Activated CD8-positive, alpha-beta memory T cell treated with anti-CD3 and anti-CD28 coated beads, Interleukin-2, amount 50 U/mL, for 48 hours (primary cell): ENCODE measurements at regions not wholly inside any gene's neighbourhood (a gene's known extent, or its start where the extent isn't known, plus 50 kb on each side); places are given as distances from the start of the nearest gene placed in this dataset.
A peak's percentile ranks its signal among the peaks of the same experiment; 100 is the strongest.
"Not testable (repeated sequence)": the region's sequence is repeated elsewhere in the genome, so short reads cannot be mapped to it uniquely, and the experiment has no call there.

ENCODE experiments used
- DNase-seq: peaks from one replicate; pipeline ENCODE4 v3.0.0-alpha.2; 2020

DNA sequence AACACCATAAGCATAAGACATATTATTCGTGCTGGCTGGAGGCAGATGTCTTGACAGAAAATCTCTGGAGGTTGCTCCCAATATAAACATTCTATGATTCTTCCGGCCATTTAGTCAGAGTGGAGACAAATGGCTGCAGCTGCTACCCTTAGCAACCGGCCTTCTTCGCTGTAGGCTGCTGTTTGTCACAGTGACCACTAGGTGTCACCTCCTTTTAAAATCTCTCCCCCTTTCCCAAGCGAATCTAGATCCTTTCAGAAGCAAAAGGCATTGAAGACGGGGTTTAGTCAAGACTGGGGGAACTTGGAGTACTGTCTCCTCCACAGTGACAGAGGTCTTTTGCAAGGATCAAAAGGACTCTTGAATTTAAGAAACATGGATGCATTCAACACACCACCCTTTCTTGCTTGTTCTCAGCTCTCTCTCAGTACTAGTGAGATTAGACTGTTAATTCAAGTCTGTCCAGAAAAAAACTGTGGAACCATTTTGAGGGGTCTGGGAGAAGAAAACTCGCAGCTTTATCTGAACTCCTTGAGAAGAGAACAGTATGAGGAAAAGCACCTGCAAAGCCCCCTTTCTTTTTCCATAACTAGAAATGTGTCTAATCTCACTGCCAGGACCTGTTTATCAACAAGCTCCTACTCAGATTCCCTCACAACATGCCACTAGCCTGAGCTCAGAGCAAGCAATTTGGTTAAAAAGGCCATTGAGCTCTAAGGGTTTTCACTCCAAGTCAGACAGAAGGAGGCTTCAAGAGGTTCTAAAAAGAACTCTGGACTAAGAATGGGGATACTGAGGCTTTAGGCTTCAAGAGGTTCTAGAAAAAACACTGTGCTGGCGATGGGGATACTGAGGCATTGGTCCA lies 408.3 kb upstream of the PLXNA2 start:
- DNase-seq: peak; percentile 50

DNA sequence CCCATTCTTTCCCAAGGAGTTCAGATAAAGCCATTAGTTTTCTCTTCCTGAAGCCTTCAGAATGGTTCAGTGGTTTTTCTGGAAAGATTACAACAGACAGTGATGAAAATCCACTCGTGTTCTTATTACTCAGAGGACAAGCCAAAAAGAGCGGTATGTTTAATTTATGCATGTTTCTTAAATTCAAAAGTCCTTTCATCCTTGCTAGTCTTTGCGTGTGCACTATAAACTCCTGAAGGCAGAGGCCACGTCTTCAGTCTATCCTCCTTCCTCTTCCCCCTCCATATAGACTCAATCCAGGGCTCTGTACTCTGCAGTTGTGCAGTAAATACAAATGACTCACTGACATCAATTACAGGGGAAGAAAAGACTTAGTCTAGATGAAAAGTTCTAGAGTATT lies 409.2 kb upstream of the PLXNA2 start:
- DNase-seq: no peak

DNA sequence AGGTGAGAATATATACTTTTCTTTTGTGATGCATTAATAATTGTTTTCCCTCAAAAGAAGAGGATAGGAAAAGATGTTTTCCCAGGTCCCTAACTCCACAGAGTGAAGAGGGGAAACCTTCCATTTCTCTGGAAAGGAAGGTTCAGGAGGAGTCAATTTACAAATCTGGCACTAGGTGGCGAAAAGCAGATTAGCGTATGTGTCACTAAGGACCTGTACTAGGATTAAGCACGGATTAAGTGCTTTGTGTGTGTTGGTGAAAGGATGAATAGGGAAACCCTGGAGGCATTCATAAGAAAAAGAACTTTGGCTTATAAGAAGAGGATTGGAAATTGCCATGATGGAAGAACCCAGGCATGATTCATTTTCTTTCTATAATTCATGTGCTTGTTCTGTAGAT lies 410.1 kb upstream of the PLXNA2 start:
- no peak for DNase-seq

DNA sequence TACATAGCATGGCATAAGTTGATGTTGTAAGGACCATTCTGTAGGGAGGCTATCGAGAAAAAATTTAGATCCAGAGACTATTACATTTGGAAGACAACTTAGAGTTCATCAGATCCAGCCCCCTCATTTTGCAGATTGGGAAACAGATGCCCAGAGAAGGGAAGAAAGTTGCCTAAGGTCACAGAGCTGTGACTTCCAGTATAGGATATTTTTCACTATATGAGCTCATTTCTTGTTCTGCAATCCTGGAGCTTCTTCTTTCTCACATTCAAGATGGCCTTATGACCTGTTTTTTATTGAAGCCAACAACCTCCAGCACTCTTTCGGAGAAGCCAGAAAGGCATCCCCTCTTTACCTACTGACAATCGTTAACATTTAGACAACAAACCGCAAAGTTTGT lies 421.8 kb upstream of the PLXNA2 start:
- no peak for DNase-seq

DNA sequence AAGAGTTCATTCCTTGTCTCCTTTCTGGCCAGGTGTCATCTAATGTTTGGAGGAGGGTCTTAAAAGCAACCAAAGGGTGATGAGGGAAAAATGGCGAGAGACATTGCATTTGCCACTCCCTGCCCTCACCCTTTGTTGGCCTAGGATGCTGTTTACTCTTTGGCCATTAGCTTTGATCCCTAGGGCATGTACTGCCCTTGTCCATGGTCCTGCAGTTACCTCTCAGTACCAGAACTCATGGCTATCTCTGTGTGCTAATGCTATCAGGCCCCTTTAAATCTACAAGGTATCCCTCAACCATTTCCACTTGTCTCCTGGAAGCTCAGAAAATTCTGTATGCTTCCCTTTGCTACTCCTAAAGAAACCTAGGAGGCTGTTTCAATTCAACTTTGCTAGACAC lies 424.8 kb upstream of the PLXNA2 start:
- no peak for DNase-seq

DNA sequence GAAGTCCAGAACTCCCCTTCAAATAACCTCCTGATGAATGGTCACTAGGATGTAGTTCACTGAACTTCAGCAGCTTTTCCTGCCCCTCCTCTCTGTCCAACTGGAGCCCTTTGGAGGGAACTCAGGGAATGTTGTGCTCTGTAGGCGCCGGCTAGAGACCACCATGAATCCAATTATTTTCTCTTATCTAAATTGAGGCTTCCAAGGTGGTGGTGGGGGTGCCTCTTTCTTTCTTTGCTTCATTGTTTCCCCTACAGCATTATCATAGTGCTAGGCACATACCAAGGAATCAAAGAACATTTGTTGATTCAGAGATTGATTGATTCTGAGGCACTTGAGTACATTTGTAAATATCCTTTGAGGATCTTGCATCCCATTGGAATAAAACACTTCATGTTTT lies 426.6 kb upstream of the PLXNA2 start:
- no peak for DNase-seq

DNA sequence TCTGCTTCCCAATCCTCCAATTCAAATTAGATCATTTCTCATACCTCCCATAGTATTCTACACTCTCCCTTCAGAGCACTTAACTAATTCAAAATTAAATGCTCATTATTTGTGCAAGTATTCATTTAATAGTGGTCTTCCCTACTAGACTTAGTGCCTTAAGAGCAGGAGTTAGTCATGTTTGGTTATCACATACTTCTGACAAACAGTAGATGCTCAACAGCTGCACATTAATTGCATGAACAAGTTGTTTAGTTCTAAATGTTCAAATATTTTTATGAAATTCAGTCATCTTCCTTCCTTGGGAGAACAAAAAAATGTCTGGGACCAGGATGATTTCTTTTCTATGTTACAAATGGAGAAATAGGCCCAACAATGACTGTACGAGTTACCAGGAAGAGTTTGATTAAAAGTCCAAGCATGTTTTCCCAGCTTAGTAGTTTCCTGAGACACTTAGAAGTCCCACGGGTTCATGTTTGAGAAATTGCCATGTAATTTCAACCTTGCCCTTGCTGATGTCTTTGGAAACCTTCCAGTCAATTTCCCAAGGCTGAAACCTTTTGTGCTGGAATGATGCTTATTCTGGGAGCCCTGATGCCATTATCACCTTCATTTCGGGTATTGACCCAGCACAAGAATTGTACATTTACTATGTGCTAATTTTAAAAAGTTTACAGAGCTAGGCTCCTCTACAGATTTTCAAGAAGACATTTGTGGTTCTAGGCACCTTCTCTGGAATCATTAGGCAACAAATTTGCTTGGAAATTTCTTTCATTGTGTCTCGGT lies 437.9 kb upstream of the PLXNA2 start:
- DNase-seq: no peak

DNA sequence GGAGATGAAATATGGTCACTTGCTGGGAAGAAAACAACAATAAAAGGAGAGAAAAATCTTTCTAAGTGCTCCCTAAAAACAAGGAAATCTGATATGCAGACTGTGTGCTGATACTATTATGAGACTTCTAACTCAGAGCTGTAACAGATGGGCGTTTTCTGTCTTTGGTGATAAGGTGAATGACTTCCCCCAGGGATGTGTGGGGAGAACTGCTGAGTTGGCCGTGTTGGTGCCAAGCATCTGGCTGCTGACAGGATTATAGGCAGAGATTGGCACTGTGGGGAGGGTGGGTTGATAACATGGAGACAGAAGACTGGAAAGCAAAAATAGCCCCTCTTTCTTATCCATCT lies 438.5 kb upstream of the PLXNA2 start:
- DNase-seq: no peak

DNA sequence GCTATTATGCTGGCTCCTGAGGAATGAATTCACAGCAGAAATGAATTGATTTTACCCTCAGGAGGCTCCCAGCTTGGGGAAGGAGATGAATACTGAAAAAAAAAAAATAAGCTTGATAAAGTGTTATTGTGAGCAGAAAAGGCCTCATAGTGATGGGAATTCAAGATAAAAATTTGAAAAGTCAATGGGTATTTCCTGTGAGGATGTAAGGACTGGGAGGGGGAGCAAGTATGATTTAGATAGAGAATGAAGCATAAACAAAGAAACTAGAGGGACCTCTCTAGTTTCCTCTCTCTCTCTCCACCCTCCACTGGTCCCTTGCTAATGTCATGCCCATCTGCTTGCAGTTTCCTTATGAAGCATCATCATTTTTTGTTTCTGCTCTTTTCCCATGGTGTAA lies 439.0 kb upstream of the PLXNA2 start:
- no peak for DNase-seq

DNA sequence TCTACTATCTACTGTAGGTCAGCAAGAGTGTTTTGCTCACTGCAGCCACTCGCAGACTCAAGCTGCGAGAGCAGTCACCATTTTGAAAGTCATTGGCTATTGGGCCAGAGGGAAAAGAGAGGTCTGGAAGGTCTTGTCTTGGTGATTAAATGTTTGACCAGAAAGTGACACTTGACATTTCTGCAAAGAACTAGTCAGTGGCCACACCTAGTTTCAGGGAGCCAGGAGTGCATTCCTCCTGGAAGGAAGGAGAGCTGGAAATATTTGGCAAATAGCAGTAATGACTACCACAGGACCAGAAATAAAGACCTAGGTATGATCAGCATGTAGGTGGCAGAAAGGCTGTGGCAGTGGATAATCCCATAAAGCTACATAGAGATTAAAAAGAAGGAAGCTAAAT lies 440.0 kb upstream of the PLXNA2 start:
- no peak for DNase-seq

DNA sequence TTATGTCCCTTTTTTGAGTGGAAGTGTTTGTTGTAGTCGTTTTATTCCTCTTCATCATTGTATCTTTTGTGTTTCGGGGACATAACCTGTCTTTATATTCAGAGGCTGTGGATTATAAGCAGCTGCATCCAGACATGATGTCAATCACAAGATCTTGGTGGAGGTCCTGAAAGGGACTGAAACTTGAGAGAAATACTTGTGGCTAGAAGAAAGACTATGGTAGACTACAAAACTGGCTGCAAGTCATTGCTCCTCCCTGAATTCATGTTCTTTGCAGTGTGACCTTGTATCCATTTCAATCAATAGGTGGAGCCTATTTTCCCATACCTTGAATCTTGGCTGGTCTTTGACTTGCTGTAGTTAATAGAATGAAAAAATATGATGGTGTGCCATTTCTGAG lies 442.4 kb upstream of the PLXNA2 start:
- DNase-seq: no peak

DNA sequence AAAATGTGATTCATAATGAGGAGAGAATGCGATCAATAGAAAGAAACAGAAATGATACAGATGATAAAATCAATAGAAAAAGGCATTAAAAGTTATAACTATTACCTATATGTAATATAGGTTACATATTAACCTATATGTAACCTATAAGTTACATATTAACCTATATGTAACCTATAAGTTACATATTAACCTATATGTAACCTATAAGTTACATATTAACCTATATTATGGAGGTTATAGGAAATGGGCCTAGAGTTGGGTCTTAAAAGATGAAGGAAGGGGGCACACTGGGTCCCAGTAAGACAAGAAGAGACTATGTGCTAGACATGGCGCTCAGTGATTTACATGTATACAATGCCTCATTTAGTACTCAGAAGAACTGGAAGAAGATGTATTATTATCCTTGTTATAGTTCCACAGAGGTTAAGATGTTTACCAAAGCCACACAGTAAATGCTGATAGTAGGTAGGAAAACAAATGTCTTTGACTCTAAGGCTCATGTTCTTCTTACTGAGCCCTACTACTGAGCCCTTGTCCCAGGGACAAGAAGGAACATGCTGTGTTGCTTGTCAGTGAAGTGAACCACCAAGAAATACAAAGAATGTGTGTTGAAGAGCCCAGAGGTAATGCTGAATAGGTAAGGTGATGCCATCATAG lies 444.6 kb upstream of the PLXNA2 start:
- DNase-seq: no peak

DNA sequence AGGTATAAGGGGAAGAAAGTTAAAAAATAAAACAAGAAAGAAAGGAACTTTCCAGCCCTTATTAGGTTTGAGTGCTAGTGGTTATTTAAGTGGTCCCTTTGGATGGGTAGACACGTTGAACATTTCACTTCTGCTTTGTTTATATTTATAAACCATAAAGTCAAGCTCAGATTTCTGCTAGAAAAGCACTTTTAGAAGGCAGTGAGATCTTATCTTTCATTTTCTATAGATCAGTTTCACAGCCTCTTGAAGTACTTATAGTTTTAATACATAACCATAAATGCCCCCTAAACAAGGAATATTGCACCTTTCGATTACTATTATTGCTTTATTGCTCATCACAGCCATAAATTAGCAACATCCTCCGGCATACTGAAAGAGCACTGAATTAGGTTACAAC lies 446.8 kb upstream of the PLXNA2 start:
- DNase-seq: no peak

DNA sequence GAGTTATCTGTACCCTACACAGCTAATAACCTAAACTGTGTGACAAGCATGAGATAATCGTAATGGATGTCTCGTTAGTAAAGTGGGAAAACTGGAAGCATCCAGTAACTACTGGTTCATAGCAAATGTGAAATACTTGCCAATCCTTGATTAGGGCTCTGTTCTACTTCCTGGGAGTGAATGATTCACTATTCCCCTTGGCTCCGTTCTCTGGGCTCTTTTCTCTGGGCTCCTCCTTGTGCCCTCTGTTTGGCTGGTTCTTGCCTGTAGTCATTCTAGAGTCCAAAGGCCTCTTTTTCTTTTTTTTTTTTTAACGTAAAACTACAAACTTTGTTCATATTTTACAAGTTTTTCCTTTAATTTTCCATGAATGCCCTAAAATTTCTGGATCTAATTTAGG lies 465.8 kb upstream of the PLXNA2 start:
- no peak for DNase-seq

DNA sequence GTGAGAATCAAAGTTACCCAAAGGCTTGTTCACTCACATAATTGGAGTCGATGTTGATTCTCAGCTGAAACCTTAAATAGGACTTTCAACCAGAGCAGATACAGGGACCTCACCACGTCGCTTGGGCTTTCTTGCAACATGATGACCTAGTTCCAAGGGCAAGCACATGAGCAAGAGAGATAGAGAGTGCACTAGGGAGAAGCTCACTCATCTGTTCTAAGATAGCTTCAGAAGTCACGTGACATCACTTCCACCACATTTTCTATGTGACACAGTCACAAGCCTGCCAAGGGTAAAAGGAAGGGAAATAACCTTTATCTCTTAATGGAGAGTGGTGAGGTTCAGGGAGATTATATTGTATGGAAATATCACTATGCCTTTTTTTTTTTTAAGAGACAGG lies 470.1 kb upstream of the PLXNA2 start:
- no peak for DNase-seq

DNA sequence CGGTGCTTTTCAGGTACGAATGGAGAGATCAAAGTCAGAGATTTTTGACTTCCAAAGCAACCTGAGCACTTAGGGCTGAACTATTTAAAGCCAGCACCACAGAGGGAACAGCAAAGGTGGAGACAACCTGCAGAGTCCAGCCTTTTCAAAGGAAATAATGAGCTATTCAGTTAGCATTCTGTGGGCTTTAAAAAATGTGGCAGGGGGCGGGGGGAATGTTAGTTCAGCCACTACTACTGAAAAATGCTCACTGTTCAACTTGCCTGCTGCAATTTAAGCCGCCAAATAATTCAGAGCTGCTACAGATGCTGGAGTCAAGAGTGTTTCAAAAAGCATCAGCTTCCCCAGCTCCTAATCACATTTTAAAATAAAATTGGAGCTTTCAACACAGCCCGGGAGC lies 473.3 kb upstream of the PLXNA2 start:
- DNase-seq: no peak

DNA sequence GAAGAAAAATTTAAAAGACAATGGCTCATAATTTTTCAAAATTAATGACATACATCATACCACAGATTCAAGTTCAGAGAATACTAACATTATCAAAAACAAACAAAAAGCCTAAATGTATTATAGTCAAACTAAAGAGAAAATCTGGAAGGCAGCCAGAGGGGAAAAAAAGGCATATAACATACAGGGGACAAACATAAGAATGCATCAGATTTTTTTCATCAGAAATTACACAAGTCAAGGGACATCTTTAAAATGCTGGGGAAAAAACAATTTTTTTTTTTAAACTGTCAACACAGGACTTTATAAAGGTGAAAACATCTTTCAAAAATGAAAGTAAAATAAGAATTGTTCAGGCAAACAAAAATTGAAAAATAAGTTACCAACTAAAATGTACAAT lies 478.4 kb upstream of the PLXNA2 start:
- DNase-seq: no peak

DNA sequence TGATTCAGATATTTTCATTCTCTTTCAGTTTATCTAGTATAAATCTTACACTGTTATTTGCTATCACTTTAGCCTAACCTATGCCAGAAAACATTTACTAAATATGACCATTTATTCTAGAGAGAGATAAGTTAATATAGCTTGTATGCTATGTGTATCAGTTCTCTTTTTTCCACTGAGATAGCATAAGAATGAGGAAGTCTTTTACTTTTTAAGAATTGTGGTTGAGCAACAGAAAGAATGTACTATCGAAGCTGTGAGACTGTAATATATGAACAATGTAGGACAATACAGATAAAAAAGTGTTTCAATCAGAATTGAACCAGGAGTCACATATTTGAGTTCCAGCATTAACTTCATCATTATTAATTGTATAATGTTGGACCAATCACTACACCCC lies 479.9 kb upstream of the PLXNA2 start:
- DNase-seq: no peak

DNA sequence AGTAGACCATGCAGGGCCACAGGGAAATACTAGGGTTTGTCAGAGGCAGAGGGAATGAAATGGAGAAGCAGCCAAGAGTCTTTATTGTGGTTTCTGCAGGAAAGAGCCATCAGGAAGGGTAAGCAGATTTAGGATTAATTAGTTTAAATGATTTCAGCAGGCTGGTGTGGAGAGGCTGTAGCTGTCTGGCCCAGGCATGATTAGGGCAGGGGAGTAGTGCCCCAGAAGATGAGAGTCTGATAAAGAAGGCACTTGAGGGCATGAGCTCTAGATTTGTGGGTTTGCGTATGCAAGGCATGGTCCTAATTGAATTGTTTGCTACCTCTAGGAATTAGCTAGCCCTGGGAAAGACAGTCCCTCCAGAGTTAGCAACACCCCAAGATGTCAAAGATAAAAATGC lies 484.6 kb upstream of the PLXNA2 start:
- no peak for DNase-seq

DNA sequence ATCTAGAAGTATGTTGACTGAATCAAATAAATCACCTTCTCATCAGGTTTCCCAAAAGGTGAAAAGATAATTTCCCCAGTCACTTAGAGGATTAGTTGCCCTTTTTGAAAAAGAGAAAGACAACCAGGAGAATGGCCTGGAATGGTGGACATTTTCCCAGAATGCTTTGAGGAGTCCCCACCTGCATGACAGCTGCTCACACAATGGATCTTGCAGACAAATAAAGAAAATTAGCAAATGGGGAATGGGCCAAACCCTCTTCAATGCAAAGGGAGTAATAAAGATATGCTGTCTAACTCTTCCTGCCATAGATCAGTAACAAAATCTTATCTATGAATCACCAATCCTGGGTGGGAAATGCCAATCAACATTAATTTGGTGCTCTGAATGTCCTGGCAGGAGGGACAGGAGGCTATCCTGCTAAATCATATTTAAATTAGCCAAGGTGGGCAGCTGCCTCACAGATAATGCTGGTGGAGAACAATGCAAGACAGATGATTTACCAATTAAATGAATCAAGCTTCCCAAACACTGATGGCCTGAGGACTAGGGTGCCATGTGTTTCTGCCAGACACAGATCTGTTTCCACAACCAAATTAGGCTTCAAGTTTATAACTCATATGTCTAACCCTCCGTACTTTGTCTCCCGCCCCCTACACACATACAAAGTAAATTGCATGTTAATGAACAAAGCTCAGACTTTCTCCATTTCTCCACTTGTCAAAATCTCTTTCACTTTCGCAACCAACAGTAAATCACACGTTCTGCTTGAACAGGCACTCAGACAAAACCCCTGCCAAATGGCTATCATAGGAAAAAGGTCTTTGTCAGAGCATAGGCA lies 488.0 kb upstream of the PLXNA2 start:
- DNase-seq: no peak

DNA sequence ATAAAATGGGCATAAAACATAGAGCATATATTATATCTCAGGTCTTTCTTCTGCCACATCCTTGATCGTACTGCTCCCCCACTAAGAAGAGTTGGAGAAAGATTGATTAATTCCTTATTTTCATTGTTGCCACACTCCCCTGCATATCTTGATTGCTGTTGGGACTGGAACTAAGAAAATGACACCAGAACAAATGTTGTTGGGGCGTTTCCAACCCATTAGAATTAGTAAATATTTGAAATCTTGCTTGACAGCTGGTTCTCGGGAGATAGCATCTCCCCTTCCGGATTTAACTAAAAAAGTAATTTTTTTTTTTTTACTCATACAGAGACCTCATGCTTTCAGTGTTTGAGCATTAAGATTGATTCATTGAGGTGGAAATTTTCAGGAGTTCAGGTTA lies 493.0 kb upstream of the PLXNA2 start:
- DNase-seq: no peak

DNA sequence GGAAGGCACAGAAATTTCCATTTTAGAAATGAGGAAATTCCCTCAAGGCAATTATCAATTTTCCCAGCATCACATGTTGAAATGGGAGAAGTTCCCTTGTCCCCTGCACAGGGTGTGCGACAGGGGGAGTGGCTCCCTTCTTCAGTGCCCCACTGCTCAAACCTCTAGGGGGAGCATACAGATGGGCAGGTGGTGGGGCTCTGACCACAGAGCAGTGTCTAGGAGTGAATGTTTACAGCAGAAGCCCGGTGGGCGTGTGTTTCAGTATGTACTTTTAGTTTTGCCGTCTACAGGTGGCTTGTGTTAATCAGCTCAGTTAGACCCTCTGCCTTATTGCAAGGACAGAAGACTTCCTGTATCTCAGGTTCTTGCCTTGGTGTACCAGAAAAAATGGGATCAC lies 493.7 kb upstream of the PLXNA2 start:
- no peak for DNase-seq

DNA sequence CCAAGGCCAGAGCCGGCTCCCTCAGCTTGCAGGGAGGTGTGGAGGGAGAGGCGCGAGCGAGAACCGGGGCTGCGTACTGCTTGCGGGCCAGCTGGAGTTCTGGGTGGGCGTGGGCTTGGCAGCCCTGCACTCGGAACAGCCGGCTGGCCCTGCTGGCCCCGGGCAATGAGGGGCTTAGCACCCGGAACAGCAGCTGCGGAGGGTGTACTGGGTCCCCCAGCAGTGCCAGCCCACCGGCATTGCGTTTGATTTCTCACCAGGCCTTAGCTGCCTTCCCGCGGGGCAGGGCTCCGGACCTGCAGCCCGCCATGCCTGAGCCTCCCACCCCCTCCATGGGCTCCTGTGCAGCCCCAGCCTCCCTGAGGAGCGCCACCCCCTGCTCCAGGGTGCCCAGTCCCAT lies 495.5 kb upstream of the PLXNA2 start:
- not testable (repeated sequence) for DNase-seq
